Neural cell (in vitro differentiated cells): ENCODE measurements at regions not wholly inside any gene's neighbourhood (a gene's known extent, or its start where the extent isn't known, plus 50 kb on each side); places are given as distances from the start of the nearest gene placed in this dataset.

Source experiments
- CTCF ChIP-seq: fragments of 450-650 bp; IDR thresholded peaks from 2 replicates; pipeline ENCODE4 v1.5.1; 2014; ENCODE audit warnings: antibody characterized with exemption, mild to moderate bottlenecking, moderate library complexity; ENCODE audit not compliant: poor library complexity, severe bottlenecking
- EP300 ChIP-seq: fragments of 450-650 bp; conservative IDR thresholded peaks from 2 replicates; pipeline ENCODE4 v1.6.1; 2014; ENCODE audit warnings: antibody characterized with exemption, mild to moderate bottlenecking, moderate library complexity; ENCODE audit not compliant: poor library complexity, severe bottlenecking
- EZH2 ChIP-seq: fragments of 200-600, 300-800 bp; shearing (Covaris generic), sonication (generic); IDR thresholded peaks from 2 replicates; pipeline ENCODE4 v1.6.1; 2014; ENCODE audit warnings: antibody characterized with exemption, low read length, borderline replicate concordance, mild to moderate bottlenecking; ENCODE audit not compliant: insufficient read depth, poor library complexity, severe bottlenecking
- RAD21 ChIP-seq: fragments of 450-650 bp; conservative IDR thresholded peaks from 2 replicates; pipeline ENCODE4 v1.6.1; 2014; ENCODE audit warnings: antibody characterized with exemption, mild to moderate bottlenecking, moderate library complexity
- TF ChIP-seq, protein P1 (sequence below): IDR thresholded peaks from 2 replicates; pipeline ENCODE4 v1.6.1; 2012; ENCODE audit warnings: borderline replicate concordance

DNA sequence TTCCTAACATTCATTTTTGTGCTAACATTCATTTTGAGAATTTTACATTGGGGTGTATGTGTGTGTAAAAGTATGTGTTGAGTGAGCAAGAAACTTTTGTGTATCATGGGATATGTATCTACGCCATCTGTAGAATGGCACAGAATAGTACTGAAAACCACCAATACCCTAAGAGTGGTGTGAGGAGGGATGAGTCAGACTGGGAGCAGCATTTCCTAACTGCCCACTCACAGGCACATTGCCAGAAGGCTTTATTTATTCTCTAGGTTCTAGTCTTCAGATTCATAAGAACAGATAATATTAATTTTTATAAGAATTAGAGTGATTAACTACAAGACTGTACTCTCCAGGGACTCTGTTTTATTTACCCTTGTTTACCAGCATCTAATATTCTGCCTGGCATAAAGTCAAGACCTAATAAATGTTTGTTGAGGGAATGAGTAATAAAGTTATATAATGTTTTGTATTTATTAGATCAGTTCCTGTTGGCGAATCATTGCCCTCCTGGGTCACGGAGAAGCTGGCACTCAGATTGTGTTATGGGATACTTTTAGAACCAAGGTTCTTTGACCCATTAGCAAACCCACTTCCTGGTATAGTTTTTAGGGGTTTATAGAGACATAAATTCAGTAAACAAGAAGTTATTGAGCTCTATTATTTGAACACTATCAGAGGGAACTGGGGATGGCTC, 159.1 kb upstream of the PPP2R2B start:
- TF ChIP-seq CTCF (no peak), EZH2 (no peak), EP300 (no peak), RAD21 (no peak)
- TF ChIP-seq, protein P1, sequence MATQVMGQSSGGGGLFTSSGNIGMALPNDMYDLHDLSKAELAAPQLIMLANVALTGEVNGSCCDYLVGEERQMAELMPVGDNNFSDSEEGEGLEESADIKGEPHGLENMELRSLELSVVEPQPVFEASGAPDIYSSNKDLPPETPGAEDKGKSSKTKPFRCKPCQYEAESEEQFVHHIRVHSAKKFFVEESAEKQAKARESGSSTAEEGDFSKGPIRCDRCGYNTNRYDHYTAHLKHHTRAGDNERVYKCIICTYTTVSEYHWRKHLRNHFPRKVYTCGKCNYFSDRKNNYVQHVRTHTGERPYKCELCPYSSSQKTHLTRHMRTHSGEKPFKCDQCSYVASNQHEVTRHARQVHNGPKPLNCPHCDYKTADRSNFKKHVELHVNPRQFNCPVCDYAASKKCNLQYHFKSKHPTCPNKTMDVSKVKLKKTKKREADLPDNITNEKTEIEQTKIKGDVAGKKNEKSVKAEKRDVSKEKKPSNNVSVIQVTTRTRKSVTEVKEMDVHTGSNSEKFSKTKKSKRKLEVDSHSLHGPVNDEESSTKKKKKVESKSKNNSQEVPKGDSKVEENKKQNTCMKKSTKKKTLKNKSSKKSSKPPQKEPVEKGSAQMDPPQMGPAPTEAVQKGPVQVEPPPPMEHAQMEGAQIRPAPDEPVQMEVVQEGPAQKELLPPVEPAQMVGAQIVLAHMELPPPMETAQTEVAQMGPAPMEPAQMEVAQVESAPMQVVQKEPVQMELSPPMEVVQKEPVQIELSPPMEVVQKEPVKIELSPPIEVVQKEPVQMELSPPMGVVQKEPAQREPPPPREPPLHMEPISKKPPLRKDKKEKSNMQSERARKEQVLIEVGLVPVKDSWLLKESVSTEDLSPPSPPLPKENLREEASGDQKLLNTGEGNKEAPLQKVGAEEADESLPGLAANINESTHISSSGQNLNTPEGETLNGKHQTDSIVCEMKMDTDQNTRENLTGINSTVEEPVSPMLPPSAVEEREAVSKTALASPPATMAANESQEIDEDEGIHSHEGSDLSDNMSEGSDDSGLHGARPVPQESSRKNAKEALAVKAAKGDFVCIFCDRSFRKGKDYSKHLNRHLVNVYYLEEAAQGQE, result no peak
